ENCODE measurements at regions not wholly inside any gene's neighbourhood (a gene's known extent, or its start where the extent isn't known, plus 50 kb on each side); places are given as distances from the start of the nearest gene placed in this dataset.
"Not testable (repeated sequence)": the region's sequence is repeated elsewhere in the genome, so short reads cannot be mapped to it uniquely, and the experiment has no call there.

DNA sequence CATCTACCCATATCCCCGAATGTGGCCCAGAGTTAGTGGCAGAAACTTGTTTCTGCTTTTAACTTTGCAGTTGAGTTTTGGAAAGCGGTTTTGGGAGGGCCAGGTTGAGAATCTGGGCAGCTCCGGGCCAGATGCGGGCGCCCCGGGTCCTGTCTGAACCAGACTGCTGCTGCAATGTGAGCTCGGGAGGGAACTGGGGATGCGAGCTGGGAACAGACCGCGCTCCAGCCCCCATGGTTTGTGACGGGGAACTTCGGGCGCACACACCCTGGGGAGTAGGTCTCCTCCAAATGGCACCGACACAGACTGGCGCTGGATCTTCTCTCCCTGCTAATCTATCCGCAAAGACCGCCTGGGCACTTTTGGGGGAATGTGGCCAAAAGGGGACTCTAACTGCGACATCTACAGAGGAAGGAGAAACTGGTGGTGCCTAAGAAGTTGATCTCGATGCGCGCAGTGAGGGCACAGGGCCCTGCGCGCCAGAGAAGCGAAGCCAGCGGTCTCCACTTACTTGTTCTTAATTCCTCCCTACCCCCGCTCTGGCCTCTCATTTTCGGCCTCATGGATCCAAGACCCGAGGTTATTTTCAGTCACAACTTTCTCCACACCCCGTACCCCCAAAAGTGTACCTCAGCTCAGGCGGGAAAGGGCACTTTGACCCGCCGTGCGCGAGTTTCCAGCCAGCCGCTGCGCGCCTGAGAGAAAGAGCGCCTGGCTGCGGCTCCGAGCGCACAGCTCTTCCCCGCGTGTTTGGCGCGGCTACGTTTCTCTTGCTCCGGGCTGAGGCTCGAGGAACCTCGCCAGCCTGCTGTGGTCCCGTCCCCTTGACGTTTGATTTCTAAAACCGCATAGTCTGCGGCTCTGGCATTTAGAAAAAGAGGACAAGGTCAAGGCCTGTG, 411.0 kb upstream of the ESRRG start:
- Mint-ChIP-seq H3K4me1 (ENCODE audit: low read depth) (peaks cover 1% of the 10 kb centered on the region), H3K27me3 (ENCODE audit: low read depth) (peaks cover 74% of the 10 kb centered on the region), H3K27ac (no peak overlapping the region), H3K36me3 (ENCODE audit: low read depth) (no peaks in the 10 kb centered on the region), H3K4me3 (no peak overlapping the region), H3K9me3 (peaks cover 5% of the 10 kb centered on the region)

- no peaks in the 10 kb centered on the region for H3K4me1 Mint-ChIP-seq (ENCODE audit: low read depth)
- H3K9me3 Mint-ChIP-seq = no peaks in the 10 kb centered on the region
- H3K36me3 Mint-ChIP-seq (ENCODE audit: low read depth) = no peaks in the 10 kb centered on the region
- H3K27ac Mint-ChIP-seq = no peak overlapping the region
- H3K4me3 Mint-ChIP-seq = no peak overlapping the region
- H3K27me3 Mint-ChIP-seq (ENCODE audit: low read depth) = peaks cover 62% of the 10 kb centered on the region
Measured at GRCh38 chr1:217133092-217133491, 409.9 kb upstream of the ESRRG start.

GRCh38 chr1:217123340-217123739, 400.1 kb upstream of the ESRRG start:
- not testable (repeated sequence) for H3K27ac Mint-ChIP-seq; H3K27me3 Mint-ChIP-seq (ENCODE audit: low read depth); H3K36me3 Mint-ChIP-seq (ENCODE audit: low read depth); H3K9me3 Mint-ChIP-seq; H3K4me1 Mint-ChIP-seq (ENCODE audit: low read depth); H3K4me3 Mint-ChIP-seq

GRCh38 chr1:217117973-217118465, 394.8 kb upstream of the ESRRG start:
- H3K4me3 Mint-ChIP-seq = no peak overlapping the region

GRCh38 chr1:217115404-217116380, 392.5 kb upstream of the ESRRG start:
- Mint-ChIP-seq H3K4me1 (ENCODE audit: low read depth) (no peaks in the 10 kb centered on the region), H3K4me3 (no peak overlapping the region), H3K27me3 (ENCODE audit: low read depth) (no peaks in the 10 kb centered on the region), H3K9me3 (no peaks in the 10 kb centered on the region), H3K27ac (no peak overlapping the region), H3K36me3 (ENCODE audit: low read depth) (no peaks in the 10 kb centered on the region)

More at GRCh38 chr1:217117973-217118465, 394.8 kb upstream of the ESRRG start:
- Mint-ChIP-seq H3K36me3 (ENCODE audit: low read depth) (no peaks in the 10 kb centered on the region), H3K4me1 (ENCODE audit: low read depth) (no peaks in the 10 kb centered on the region), H3K9me3 (no peaks in the 10 kb centered on the region), H3K27ac (no peak overlapping the region), H3K27me3 (ENCODE audit: low read depth) (no peaks in the 10 kb centered on the region)

- Mint-ChIP-seq H3K9me3 (no peaks in the 10 kb centered on the region), H3K4me1 (ENCODE audit: low read depth) (no peaks in the 10 kb centered on the region), H3K4me3 (no peak overlapping the region), H3K27me3 (ENCODE audit: low read depth) (no peaks in the 10 kb centered on the region), H3K27ac (no peak overlapping the region), H3K36me3 (ENCODE audit: low read depth) (no peaks in the 10 kb centered on the region)
Measured at GRCh38 chr1:217109928-217110327, 386.7 kb upstream of the ESRRG start.

DNA sequence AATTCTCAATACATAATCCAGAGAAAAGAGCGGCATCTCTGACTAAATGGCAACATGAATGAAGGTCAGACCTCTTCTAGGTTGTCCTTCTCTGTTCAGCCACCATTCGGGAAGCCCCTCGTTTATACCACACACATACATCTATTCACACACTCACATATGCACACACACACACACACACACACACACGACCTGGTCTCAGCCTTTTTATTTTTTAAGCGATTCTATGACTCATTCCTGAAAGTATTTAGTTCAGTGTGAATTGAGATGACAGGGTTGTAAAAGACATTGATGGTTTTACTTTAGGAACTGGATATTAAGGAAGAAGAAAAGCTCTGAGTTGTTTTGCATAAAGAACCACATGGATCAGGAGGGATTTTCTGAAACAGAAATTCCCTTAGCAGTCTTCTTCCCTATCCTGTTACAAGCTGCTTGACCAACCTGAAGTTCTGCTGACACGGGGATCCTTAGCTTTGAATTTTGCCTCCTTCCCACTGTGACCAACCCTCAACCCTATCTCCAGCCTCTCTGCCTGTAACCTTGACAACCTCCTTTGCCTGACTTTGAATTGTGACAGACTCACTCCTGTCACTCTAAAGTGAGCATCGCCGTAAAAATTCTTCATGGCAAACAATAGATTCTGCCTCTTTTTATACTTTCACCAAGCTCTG, 383.1 kb upstream of the ESRRG start:
- Mint-ChIP-seq H3K27me3 (ENCODE audit: low read depth) (no peaks in the 10 kb centered on the region), H3K36me3 (ENCODE audit: low read depth) (no peaks in the 10 kb centered on the region), H3K4me1 (ENCODE audit: low read depth) (no peaks in the 10 kb centered on the region), H3K4me3 (no peak overlapping the region), H3K9me3 (no peaks in the 10 kb centered on the region), H3K27ac (no peak overlapping the region)

DNA sequence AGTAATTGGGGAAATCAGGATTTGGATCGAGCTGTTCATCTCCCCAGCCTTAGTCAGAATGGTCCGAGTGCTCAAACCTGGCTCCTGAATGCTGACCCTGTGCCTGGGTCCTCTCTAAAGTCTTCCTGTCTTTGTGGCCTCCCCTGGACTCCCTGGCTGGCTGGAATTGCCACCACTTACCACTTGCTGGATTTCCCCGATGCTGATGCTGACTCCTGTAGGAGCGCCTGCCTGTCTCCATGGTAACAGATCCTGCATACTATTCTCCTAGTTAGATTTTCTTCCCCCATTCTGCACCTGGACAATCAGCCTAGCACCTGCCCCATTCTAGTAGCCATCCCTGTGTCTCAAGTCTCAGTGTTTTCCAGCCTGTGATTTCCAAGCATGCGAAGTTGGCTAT, 382.2 kb upstream of the ESRRG start:
- H3K36me3 Mint-ChIP-seq (ENCODE audit: low read depth) = no peaks in the 10 kb centered on the region
- H3K27ac Mint-ChIP-seq = no peak overlapping the region
- no peaks in the 10 kb centered on the region for H3K9me3 Mint-ChIP-seq
- H3K27me3 Mint-ChIP-seq (ENCODE audit: low read depth) = no peaks in the 10 kb centered on the region
- no peak overlapping the region for H3K4me3 Mint-ChIP-seq
- H3K4me1 Mint-ChIP-seq (ENCODE audit: low read depth) = no peaks in the 10 kb centered on the region

DNA sequence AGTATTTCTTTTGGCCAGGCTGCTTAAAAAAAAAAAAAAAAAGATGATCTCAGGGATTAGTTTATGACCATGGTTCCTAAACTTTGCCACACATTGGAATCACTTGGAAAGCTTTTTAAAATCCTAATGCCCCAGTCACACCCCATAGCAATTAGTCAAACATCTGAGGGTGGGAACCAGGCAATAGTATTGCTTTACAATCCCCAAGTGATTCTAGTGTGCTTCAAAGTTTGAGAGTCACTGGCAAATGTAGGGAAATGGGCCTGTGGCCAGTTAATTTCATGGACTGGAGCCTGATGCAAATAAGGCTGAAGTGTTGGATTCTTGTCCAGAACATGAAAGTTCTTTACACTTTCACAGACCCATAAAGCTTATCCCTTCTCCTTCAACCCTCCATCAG, 374.6 kb upstream of the ESRRG start:
- Mint-ChIP-seq H3K27me3 (ENCODE audit: low read depth) (no peaks in the 10 kb centered on the region), H3K36me3 (ENCODE audit: low read depth) (no peaks in the 10 kb centered on the region), H3K27ac (no peak overlapping the region), H3K4me1 (ENCODE audit: low read depth) (no peaks in the 10 kb centered on the region), H3K4me3 (no peak overlapping the region), H3K9me3 (no peaks in the 10 kb centered on the region)

DNA sequence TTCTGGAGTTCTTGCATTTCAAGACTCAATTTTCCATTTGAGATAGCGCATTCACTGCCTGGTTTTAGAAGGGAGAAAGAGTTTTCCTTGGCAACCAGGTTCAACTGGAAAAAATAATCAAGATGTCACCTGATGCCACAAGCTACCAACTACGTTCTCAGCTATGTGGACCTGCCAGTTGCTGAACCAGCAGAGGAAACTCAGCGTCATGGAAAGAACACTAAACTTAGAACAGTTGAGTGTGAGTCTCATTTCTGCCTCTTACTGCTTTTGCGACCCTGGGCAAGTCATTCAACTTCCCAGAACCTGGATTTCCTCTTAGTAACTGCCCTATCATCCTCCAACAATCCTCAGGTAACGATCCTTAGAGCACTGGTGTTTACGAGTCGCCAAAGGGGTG, 373.0 kb upstream of the ESRRG start:
- no peaks in the 10 kb centered on the region for H3K4me1 Mint-ChIP-seq (ENCODE audit: low read depth)
- H3K27me3 Mint-ChIP-seq (ENCODE audit: low read depth) = peaks cover 3% of the 10 kb centered on the region
- H3K27ac Mint-ChIP-seq = no peak overlapping the region
- H3K36me3 Mint-ChIP-seq (ENCODE audit: low read depth) = no peaks in the 10 kb centered on the region
- H3K4me3 Mint-ChIP-seq = no peak overlapping the region
- H3K9me3 Mint-ChIP-seq = no peaks in the 10 kb centered on the region

DNA sequence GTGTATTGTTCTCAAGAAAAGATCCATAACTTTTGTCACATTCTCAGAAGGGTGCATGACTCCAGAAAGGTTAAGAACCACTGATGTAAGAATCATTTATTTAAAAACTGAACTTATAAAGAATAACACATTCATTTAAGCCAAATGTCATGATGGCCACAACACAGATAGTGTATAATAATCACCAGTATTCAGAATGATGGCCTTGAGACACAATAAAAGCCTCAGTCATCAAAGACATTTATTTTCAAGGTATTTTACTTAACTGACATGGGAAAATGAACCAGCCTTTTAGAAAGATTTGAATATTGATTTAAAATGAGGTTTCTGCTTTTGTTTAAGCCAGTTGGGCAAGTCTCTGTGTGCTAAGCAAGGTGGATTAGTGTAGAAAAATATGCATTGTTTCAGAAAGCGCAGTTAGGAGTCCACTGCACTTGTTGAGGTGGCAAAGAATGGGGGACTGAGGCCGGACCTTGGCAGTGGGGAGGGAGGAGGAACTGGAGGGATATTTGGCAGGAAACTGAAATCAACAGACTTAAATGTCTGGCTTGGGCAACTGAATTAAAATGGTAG, 371.9 kb upstream of the ESRRG start:
- no peaks in the 10 kb centered on the region for H3K9me3 Mint-ChIP-seq

GRCh38 chr1:217091561-217091960, 368.3 kb upstream of the ESRRG start:
- Mint-ChIP-seq H3K4me3 (no peak overlapping the region), H3K36me3 (ENCODE audit: low read depth) (peaks cover 1% of the 10 kb centered on the region), H3K27me3 (ENCODE audit: low read depth) (peaks cover 27% of the 10 kb centered on the region), H3K4me1 (ENCODE audit: low read depth) (no peaks in the 10 kb centered on the region), H3K9me3 (no peaks in the 10 kb centered on the region), H3K27ac (no peak overlapping the region)

More for the DNA sequence above, 371.9 kb upstream of the ESRRG start:
- H3K27me3 Mint-ChIP-seq (ENCODE audit: low read depth) = peaks cover 12% of the 10 kb centered on the region
- no peaks in the 10 kb centered on the region for H3K36me3 Mint-ChIP-seq (ENCODE audit: low read depth)
- no peak overlapping the region for H3K27ac Mint-ChIP-seq
- no peaks in the 10 kb centered on the region for H3K4me1 Mint-ChIP-seq (ENCODE audit: low read depth)
- no peak overlapping the region for H3K4me3 Mint-ChIP-seq

GRCh38 chr1:217090060-217090911, 367.1 kb upstream of the ESRRG start:
- H3K36me3 Mint-ChIP-seq (ENCODE audit: low read depth) = peaks cover 1% of the 10 kb centered on the region
- peak overlapping the region; percentile 25 for H3K4me3 Mint-ChIP-seq

More at GRCh38 chr1:217090060-217090911, 367.1 kb upstream of the ESRRG start:
- no peak overlapping the region for H3K27ac Mint-ChIP-seq
- no peaks in the 10 kb centered on the region for H3K4me1 Mint-ChIP-seq (ENCODE audit: low read depth)
- H3K9me3 Mint-ChIP-seq = no peaks in the 10 kb centered on the region
- peaks cover 27% of the 10 kb centered on the region for H3K27me3 Mint-ChIP-seq (ENCODE audit: low read depth)
